GM21447 (cell line): ENCODE measurements at regions not wholly inside any gene's neighbourhood (a gene's known extent, or its start where the extent isn't known, plus 50 kb on each side); places are given as distances from the start of the nearest gene placed in this dataset.

ENCODE experiments used
- ATAC-seq: cut with Tn5 transposase; IDR thresholded peaks from one replicate; pipeline ENCODE4 v1.9.1; 2021; ENCODE audit not compliant: unreplicated experiment

GRCh38 chr1:82273816-82274215 is 473.1 kb downstream of the ADGRL2 start:
- ATAC-seq, result no peak

DNA sequence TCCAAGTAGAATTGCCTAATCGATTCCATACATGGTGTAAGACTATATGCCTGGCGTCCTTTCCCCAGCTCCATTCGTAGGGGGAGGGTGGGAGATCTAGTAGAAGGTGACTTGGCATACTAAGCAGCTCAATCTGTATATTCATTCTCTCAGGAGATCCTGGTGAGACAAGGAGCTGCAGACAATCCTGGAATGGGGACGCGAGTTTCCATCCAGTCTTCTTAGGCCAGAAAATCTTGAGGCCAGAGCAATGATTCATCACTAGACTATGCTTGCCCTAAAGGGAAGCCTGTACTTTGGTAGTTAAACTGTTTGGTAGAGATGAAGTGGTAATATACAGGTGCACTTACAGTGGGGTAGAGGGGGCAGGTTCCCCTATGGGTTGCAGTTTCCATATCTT is 468.7 kb downstream of the ADGRL2 start:
- no peak for ATAC-seq

DNA sequence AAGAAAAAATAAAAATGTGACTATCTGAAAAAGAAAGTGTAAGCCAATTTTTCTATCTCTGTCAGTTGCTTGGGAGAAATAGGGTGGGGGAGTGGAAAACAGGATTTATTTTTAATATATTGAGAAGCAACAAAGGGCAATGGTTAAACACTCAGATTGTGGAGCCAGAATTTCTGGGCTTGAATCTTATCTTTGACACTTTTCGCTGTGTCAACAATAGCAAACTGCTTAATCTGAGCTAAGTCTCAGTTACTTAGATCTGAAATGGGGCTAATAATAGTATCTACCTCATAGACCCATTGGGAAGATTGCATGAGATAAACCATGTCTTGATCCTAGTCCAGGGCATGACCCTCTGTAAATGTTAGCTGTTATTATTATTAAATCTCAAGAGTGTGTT is 468.1 kb downstream of the ADGRL2 start:
- no peak for ATAC-seq

- no peak for ATAC-seq
Observed at GRCh38 chr1:82266351-82266750, 465.6 kb downstream of the ADGRL2 start.

GRCh38 chr1:82265436-82265835 is 464.7 kb downstream of the ADGRL2 start:
- no peak for ATAC-seq

- no peak for ATAC-seq
Observed at GRCh38 chr1:82264802-82265201, 464.1 kb downstream of the ADGRL2 start.

DNA sequence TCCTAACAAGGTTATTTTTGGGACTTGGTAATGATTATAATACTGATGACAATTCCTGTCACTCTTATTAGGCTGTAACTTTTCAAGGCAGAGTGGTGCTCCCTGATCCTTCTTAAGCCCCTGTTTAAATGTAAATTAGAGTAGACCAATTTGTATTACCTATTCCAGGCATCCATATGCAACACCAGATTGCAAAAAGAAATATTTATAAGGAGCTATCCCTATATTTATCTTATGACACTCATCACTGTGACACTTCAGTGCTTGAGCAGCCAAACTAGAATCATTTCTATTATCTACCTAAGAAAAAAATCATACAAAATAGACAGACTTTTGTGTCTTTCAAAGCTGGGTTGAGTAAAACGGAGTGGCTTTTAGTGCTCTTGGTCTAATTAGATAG is 462.7 kb downstream of the ADGRL2 start:
- no peak for ATAC-seq

GRCh38 chr1:82260666-82261065 is 459.9 kb downstream of the ADGRL2 start:
- no peak for ATAC-seq

DNA sequence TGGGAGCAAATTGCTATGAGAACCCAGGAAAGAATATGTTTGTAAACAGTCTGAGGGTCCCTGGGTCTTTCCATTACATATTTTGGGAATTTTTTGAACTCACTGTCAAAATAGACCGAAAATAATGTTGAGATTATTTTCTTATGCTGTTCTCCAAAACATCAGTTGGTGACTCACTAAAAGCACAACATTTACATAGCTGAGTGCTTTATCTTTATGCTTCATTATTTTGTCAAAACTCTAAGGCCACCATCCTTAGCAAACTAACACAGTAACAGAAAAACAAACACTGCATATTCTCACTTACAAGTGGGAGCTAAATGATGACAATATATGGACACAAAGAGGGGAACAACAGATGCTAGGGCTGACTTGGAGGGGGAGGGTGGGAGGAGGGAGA is 459.3 kb downstream of the ADGRL2 start:
- ATAC-seq, result no peak

- no peak for ATAC-seq
Observed at GRCh38 chr1:82258887-82259286, 458.2 kb downstream of the ADGRL2 start.

DNA sequence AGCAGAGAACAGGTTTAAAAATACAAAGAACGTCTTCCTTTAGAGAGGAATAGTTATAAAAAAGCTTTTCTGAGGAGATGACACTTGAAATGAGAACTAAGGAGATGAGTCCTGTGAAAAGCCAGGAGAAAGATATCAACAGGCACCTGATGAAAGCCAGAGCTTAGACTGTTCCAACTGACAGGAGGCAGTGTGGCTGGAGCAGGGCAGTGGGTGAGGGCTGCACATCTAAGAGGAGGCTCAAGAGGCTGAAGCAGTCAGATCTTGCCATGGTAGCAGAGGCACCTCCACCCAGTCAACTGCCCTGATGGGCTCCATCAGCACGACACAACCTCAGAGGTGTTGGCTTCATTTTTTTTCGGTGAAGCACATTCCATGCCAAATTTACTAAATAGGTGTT is 445.3 kb downstream of the ADGRL2 start:
- no peak for ATAC-seq

- ATAC-seq, result no peak
Observed at GRCh38 chr1:82245345-82246014, 444.7 kb downstream of the ADGRL2 start.

- ATAC-seq, result no peak
Observed at GRCh38 chr1:82240571-82240970, 439.8 kb downstream of the ADGRL2 start.

DNA sequence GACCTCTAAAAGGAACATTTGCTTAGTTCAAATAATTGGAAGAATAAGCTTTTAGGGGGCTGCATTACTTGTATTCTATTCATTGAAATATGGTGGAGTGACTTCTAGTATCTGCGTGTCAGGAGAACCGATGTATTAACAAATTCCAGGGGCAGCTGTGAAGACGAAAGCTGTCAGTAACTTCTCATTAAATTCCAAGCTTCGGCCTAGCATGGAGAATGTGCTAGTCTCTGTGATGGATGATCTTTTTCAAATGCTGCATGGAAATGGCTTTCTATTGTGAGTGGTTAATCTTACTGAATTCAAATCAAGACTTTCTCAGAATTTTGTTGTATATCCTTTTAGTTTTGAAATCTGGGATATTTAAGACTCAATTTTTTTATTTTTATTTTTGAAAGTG is 429.9 kb downstream of the ADGRL2 start:
- ATAC-seq, result no peak

DNA sequence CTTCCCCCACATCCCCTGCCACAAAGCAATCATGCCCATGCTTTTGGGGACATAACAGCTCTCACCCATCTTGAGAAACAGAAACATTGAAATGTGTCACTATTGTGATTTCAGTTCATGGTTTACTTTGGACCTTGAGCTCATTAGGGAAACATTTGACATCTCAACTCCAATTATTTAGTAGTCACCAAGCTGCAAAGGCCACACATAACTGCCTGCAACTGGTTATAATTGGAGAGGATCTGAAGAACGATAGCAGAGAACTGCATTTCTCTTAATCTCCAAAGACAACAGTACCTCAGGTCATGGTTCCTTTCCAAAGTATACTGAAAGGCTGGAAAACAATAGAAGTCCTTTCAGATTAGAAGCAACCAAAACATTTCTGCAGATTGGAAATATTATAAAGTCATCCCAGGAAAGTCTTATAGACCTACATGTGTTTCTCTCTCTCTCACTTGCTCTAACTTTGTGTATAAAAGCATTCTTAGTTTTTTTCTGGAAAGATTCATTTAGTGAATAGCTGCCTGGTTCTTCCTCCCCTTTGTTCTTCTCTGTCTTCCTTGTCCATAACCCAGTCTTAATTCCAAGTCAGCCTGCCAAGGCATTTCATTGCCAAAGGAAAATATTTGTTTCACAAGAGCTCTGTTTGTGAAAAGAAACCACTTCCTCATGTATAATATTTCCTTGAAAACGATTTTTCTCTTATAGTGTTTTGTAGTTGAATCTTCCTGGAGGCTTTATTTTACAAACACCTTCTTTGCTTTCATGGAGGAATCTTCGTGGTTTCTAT is 426.8 kb downstream of the ADGRL2 start:
- no peak for ATAC-seq

DNA sequence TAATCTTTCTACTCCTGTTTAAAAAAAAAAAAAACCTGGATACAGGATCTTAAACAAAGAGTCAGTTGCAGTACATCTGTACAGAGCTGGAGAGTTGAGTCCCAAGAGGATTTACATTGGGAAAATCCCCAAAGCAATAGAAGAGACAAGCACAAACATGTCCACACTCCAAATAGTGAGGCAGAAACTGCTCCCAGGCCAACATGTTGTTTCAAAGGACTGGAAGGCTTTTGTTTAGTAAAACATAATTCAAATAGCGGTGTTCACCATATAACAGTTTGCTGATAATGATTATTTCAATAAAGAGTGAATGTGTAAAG is 425.4 kb downstream of the ADGRL2 start:
- ATAC-seq, result no peak

- ATAC-seq, result no peak
Observed at GRCh38 chr1:82225421-82226185, 424.9 kb downstream of the ADGRL2 start.

- no peak for ATAC-seq
Observed at GRCh38 chr1:82223091-82223490, 422.4 kb downstream of the ADGRL2 start.

GRCh38 chr1:82221721-82222120 is 421.0 kb downstream of the ADGRL2 start:
- ATAC-seq, result no peak

GRCh38 chr1:82220754-82221153 is 420.0 kb downstream of the ADGRL2 start:
- no peak for ATAC-seq

GRCh38 chr1:82219841-82220240 is 419.1 kb downstream of the ADGRL2 start:
- no peak for ATAC-seq

DNA sequence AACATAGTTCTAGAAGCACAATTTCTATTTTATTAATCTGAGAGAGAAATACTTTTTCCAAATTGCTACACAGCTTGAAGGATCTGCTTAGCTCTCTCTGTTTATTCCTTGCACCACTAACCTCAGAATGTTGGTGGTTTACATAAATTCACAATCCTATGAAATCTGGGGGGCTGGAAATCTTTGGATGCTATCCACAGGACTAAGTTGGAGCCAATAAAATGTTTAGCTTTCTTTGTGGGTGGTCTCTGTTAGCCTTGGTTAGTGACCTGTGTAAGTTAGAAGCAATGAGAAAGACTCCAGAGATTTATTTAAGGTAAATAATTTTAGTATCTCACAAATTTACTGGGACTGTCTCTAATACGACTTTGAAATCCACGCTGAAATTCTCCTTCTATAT is 418.1 kb downstream of the ADGRL2 start:
- no peak for ATAC-seq
